NCI-H748 (cell line): ENCODE measurements at regions not wholly inside any gene's neighbourhood (a gene's known extent, or its start where the extent isn't known, plus 50 kb on each side); places are given as distances from the start of the nearest gene placed in this dataset.
"Not testable (repeated sequence)": the region's sequence is repeated elsewhere in the genome, so short reads cannot be mapped to it uniquely, and the experiment has no call there.

Experiments
- DNase-seq: peaks from one replicate; lab custom pipeline; 2025; ENCODE audit not compliant: unreplicated experiment; lab: John Stamatoyannopoulos, UW

- peak; percentile 91 for DNase-seq
These were observed 176.4 kb upstream of the RAB6C start for GRCh38 chr2:129803032-129803431.

- DNase-seq, result no peak
These were observed 175.6 kb upstream of the RAB6C start for GRCh38 chr2:129803871-129804270.

- no peak for DNase-seq
These were observed 173.6 kb upstream of the RAB6C start for GRCh38 chr2:129805899-129806298.

GRCh38 chr2:129806317-129806716 lies 173.1 kb upstream of the RAB6C start:
- no peak for DNase-seq

- DNase-seq, result no peak
These were observed 172.5 kb upstream of the RAB6C start for GRCh38 chr2:129806990-129807389.

- peak; percentile 43 for DNase-seq
These were observed 171.7 kb upstream of the RAB6C start for GRCh38 chr2:129807642-129808338.

GRCh38 chr2:129810521-129810920 lies 168.9 kb upstream of the RAB6C start:
- no peak for DNase-seq

GRCh38 chr2:129812071-129812470 lies 167.4 kb upstream of the RAB6C start:
- peak; percentile 6 for DNase-seq

GRCh38 chr2:129812654-129813053 lies 166.8 kb upstream of the RAB6C start:
- no peak for DNase-seq

- DNase-seq, result peak; percentile 10
These were observed 166.1 kb upstream of the RAB6C start for GRCh38 chr2:129813404-129813803.

- DNase-seq, result no peak
These were observed 162.5 kb upstream of the RAB6C start for GRCh38 chr2:129816813-129817574.

- no peak for DNase-seq
These were observed 159.6 kb upstream of the RAB6C start for GRCh38 chr2:129819855-129820254.

GRCh38 chr2:129820908-129821307 lies 158.6 kb upstream of the RAB6C start:
- DNase-seq, result no peak

- no peak for DNase-seq
These were observed 158.0 kb upstream of the RAB6C start for GRCh38 chr2:129821445-129821844.

GRCh38 chr2:129823044-129823443 lies 156.4 kb upstream of the RAB6C start:
- no peak for DNase-seq

- no peak for DNase-seq
These were observed 152.0 kb upstream of the RAB6C start for GRCh38 chr2:129827311-129828090.

GRCh38 chr2:129828792-129829191 lies 150.7 kb upstream of the RAB6C start:
- no peak for DNase-seq

- no peak for DNase-seq
These were observed 149.9 kb upstream of the RAB6C start for GRCh38 chr2:129829588-129829987.

GRCh38 chr2:129831018-129831417 lies 148.4 kb upstream of the RAB6C start:
- no peak for DNase-seq

- DNase-seq, result not testable (repeated sequence)
These were observed 146.0 kb upstream of the RAB6C start for GRCh38 chr2:129833465-129833864.

- DNase-seq, result no peak
These were observed 132.4 kb upstream of the RAB6C start for GRCh38 chr2:129847043-129847442.
